A549 (cell line): ENCODE measurements at regions not wholly inside any gene's neighbourhood (a gene's known extent, or its start where the extent isn't known, plus 50 kb on each side); places are given as distances from the start of the nearest gene placed in this dataset.

Experiments used
- ATAC-seq, 2 experiments: fragments of 200-7000 bp in 1 of 2; fragments of >200 bp in 1 of 2; cut with Nextera tagmentation in 1 of 2; cut with Tn5 transposase in 1 of 2; 3 replicates each; pipeline versions ENCODE4 v1.8.0 to v1.9.1; 2018 to 2020; ENCODE audit warnings: mild to moderate bottlenecking in 1 of 2, moderate library complexity in 1 of 2
- CTCF ChIA-PET: fragments of 300-600 bp; sonication (Branson Sonifier 250); formaldehyde crosslinking; extraction: SDS; loops from one replicate; lab custom pipeline; 2021; ENCODE audit warnings: antibody characterized with exemption, inconsistent platforms; lab: Yijun Ruan, JAX
- POLR2A ChIA-PET: fragments of 350-600 bp; formaldehyde crosslinking; extraction: SDS; loops from one replicate; lab custom pipeline; 2021; ENCODE audit warnings: antibody characterized with exemption, inconsistent platforms; lab: Yijun Ruan, JAX
- DNase-seq, 2 experiments: peaks; one replicate each; pipeline versions ENCODE4 v3.0.0 to v3.0.0-alpha.2; 2011 to 2016; ENCODE audit warnings: low read depth in 1 of 2, low spot score in 1 of 2
- FAIRE-seq: peaks from 2 replicates; lab custom pipeline; 2011; peaks lifted over from hg19 to GRCh38; lab: Jason Lieb, UNC
- H3K27ac ChIP-seq, 2 experiments: fragments of >200 bp; sonication (Bioruptor Twin); formaldehyde crosslinking; 3 replicates each; pipeline ENCODE4 v1.5.1; 2016 to 2017
- H3K4me1 ChIP-seq: fragments of >200 bp; sonication (Bioruptor Twin); formaldehyde crosslinking; 3 replicates; pipeline ENCODE4 v1.6.1; 2016
- H3K4me2 ChIP-seq: fragments of >200 bp; sonication (Bioruptor Twin); formaldehyde crosslinking; 3 replicates; pipeline ENCODE4 v1.6.1; 2016
- H3K4me3 ChIP-seq: fragments of >200 bp; sonication (Bioruptor Twin); formaldehyde crosslinking; 3 replicates; pipeline ENCODE4 v1.5.1; 2016
- H3K9me3 ChIP-seq: fragments of >200 bp; sonication (Bioruptor Twin); formaldehyde crosslinking; 3 replicates; pipeline ENCODE4 v1.6.1; 2016
- ATOH8 ChIP-seq: fragments of 250-450 bp; sonication (Bioruptor Pico); IDR thresholded peaks from 2 replicates; pipeline ENCODE4 v1.5.0; 2020; ENCODE audit warnings: low read depth, mild to moderate bottlenecking, moderate library complexity
- BHLHE40 ChIP-seq: IDR thresholded peaks from 2 replicates; pipeline ENCODE4 v1.6.1; 2012; ENCODE audit warnings: low read depth, low read length, inconsistent platforms
- CTCF ChIP-seq: fragments of >200 bp; sonication (Bioruptor Twin); formaldehyde crosslinking; IDR thresholded peaks from 3 replicates; pipeline ENCODE4 v1.5.1; 2016
- FOXS1 ChIP-seq: fragments of 250-450 bp; sonication (Bioruptor Pico); IDR thresholded peaks from 2 replicates; pipeline ENCODE4 v1.5.0; 2020; ENCODE audit warnings: mild to moderate bottlenecking, moderate library complexity
- HOXB13 ChIP-seq: fragments of 250-450 bp; sonication (Bioruptor Pico); IDR thresholded peaks from 2 replicates; pipeline ENCODE4 v1.5.0; 2020; ENCODE audit warnings: low read depth, mild to moderate bottlenecking, moderate library complexity
- HOXB5 ChIP-seq: fragments of 250-450 bp; sonication (Bioruptor Pico); IDR thresholded peaks from 2 replicates; pipeline ENCODE4 v1.5.0; 2020; ENCODE audit warnings: mild to moderate bottlenecking, moderate library complexity
- JUNB ChIP-seq: fragments of >200 bp; sonication (Bioruptor Twin); formaldehyde crosslinking; IDR thresholded peaks from 2 replicates; pipeline ENCODE4 v1.6.1; 2016
- MAX ChIP-seq: IDR thresholded peaks from 2 replicates; pipeline ENCODE4 v1.6.1; 2012
- NPAS2 ChIP-seq: fragments of 250-450 bp; sonication (Bioruptor Pico); IDR thresholded peaks from 2 replicates; pipeline ENCODE4 v1.8.0; 2022; ENCODE audit warnings: mild to moderate bottlenecking, moderate library complexity, borderline replicate concordance
- PHF8 ChIP-seq: fragments of 200-600 bp; sonication (generic); IDR thresholded peaks from 2 replicates; pipeline ENCODE4 v1.6.1; 2016; ENCODE audit warnings: low read depth, mild to moderate bottlenecking, antibody characterized with exemption, moderate library complexity, borderline replicate concordance
- RAD21 ChIP-seq, 2 experiments: fragments of >200 bp in 1 of 2; sonication (Bioruptor Twin) in 1 of 2; formaldehyde crosslinking in 1 of 2; IDR thresholded peaks in 1 of 2; conservative IDR thresholded peaks in 1 of 2; 2 replicates in 1 of 2; 3 replicates in 1 of 2; pipeline ENCODE4 v1.6.1; 2012 to 2018; ENCODE audit warnings: inconsistent platforms in 1 of 2
- RARB ChIP-seq: fragments of 250-450 bp; sonication (Bioruptor Pico); IDR thresholded peaks from 2 replicates; pipeline ENCODE4 v1.8.0; 2021; ENCODE audit warnings: mild to moderate bottlenecking, moderate library complexity
- REST ChIP-seq: fragments of 200-600 bp; sonication (generic); IDR thresholded peaks from 2 replicates; pipeline ENCODE4 v1.6.1; 2016; ENCODE audit warnings: antibody characterized with exemption, mild to moderate bottlenecking, moderate library complexity
- SMC3 ChIP-seq: fragments of >200 bp; sonication (Bioruptor Twin); formaldehyde crosslinking; IDR thresholded peaks from 3 replicates; pipeline ENCODE4 v1.6.1; 2018; ENCODE audit warnings: inconsistent platforms
- USF2 ChIP-seq: fragments of 450-650 bp; IDR thresholded peaks from 2 replicates; pipeline ENCODE4 v1.6.1; 2014; ENCODE audit warnings: antibody characterized with exemption
- ZC3H11A ChIP-seq: fragments of 450-650 bp; IDR thresholded peaks from 2 replicates; pipeline ENCODE4 v1.6.1; 2014; ENCODE audit warnings: antibody characterized with exemption, mild to moderate bottlenecking
- WGBS: methylation state at CpG from one replicate; pipeline ENCODE4 v1.1.6; 2017; ENCODE audit errors: missing lambda C conversion rate; 5-methylcytosine and 5-hydroxymethylcytosine counted together

GRCh38 chr5:153866176-153866575 is 172.5 kb downstream of the FAM114A2 start:
- ATAC-seq (no peak), FAIRE-seq (no peak), DNase-seq (no peak)
- Histone ChIP-seq H3K4me3 (no peak overlapping the region), H3K4me1 (no peaks in the 10 kb centered on the region), H3K27ac (no peak overlapping the region), H3K4me2 (no peak overlapping the region), H3K9me3 (no peaks in the 10 kb centered on the region)
- WGBS, result 4% methylated on average over 4 of the region's 4 CpGs
- ChIA-PET CTCF (no interaction called here), POLR2A (no interaction called here)
- TF ChIP-seq ZC3H11A (no peak), BHLHE40 (no peak), USF2 (no peak), SMC3 (no peak), HOXB5 (CRISPR knock-in tag) (no peak), RAD21 (conservative IDR thresholded peaks at IDR 0.05 in 1 of 2, IDR thresholded peaks at IDR 0.05 in 1 of 2) (no peak), NPAS2 (no peak), FOXS1 (no peak)

GRCh38 chr5:153865016-153865415 is 173.7 kb downstream of the FAM114A2 start:
- no peak for DNase-seq
- H3K9me3 ChIP-seq, result no peaks in the 10 kb centered on the region
- no peak for TF ChIP-seq CTCF
- TF ChIP-seq REST, result no peak
- TF ChIP-seq PHF8, result no peak
- TF ChIP-seq RAD21 (conservative IDR thresholded peaks at IDR 0.05 in 1 of 2, IDR thresholded peaks at IDR 0.05 in 1 of 2), result no peak
- no peak for TF ChIP-seq JUNB
- no peak for TF ChIP-seq ATOH8 (CRISPR knock-in tag)
- TF ChIP-seq RARB, result no peak
- no peaks in the 10 kb centered on the region for H3K4me1 ChIP-seq
- CTCF ChIA-PET, result no interaction called here
- WGBS, result 2% methylated on average over 2 of the region's 2 CpGs
- H3K27ac ChIP-seq, result no peak overlapping the region
- no peak for ATAC-seq
- no peak overlapping the region for H3K4me2 ChIP-seq
- FAIRE-seq, result peak; percentile 46
- POLR2A ChIA-PET, result no interaction called here
- no peak overlapping the region for H3K4me3 ChIP-seq

GRCh38 chr5:153863951-153864350 is 174.8 kb downstream of the FAM114A2 start:
- Histone ChIP-seq H3K4me3 (no peak overlapping the region), H3K27ac (no peak overlapping the region), H3K9me3 (no peaks in the 10 kb centered on the region), H3K4me2 (no peak overlapping the region), H3K4me1 (no peaks in the 10 kb centered on the region)
- ChIA-PET POLR2A (no interaction called here), CTCF (interaction anchor here (0.7 kb wide), 1 partner anchor 101 kb away, joined by 3 read pairs; no protein-coding TSS in a partner anchor)
- ATAC-seq (no peak), FAIRE-seq (no peak), DNase-seq (no peak)
- no peak for TF ChIP-seq FOXS1
- TF ChIP-seq PHF8, result no peak
- no peak for TF ChIP-seq REST
- no peak for TF ChIP-seq RARB
- TF ChIP-seq HOXB13 (CRISPR knock-in tag), result no peak
- no peak for TF ChIP-seq USF2
- no peak for TF ChIP-seq MAX
- 5% methylated on average over 2 of the region's 2 CpGs for WGBS
